LNCAP (cell line): ENCODE measurements at regions not wholly inside any gene's neighbourhood (a gene's known extent, or its start where the extent isn't known, plus 50 kb on each side); places are given as distances from the start of the nearest gene placed in this dataset.

ENCODE experiments used
- CTCF ChIP-seq: fragments of 450-650 bp; IDR thresholded peaks from 2 replicates; pipeline ENCODE4 v1.5.1; 2017; ENCODE audit warnings: mild to moderate bottlenecking

GRCh38 chr10:129353101-129353500 is 113.9 kb upstream of the MGMT start:
- TF ChIP-seq CTCF = no peak

GRCh38 chr10:129360046-129360445 is 107.0 kb upstream of the MGMT start:
- TF ChIP-seq CTCF = no peak

- no peak for TF ChIP-seq CTCF
Observed at GRCh38 chr10:129361676-129362376, 105.2 kb upstream of the MGMT start.

GRCh38 chr10:129364949-129365348 is 102.1 kb upstream of the MGMT start:
- TF ChIP-seq CTCF = no peak

- no peak for TF ChIP-seq CTCF
Observed at GRCh38 chr10:129365767-129366402, 101.2 kb upstream of the MGMT start.

- TF ChIP-seq CTCF = no peak
Observed at GRCh38 chr10:129366450-129366849, 100.6 kb upstream of the MGMT start.

GRCh38 chr10:129369566-129369965 is 97.5 kb upstream of the MGMT start:
- TF ChIP-seq CTCF = no peak

GRCh38 chr10:129371541-129371940 is 95.5 kb upstream of the MGMT start:
- TF ChIP-seq CTCF = no peak
